ENCODE measurements at regions not wholly inside any gene's neighbourhood (a gene's known extent, or its start where the extent isn't known, plus 50 kb on each side); places are given as distances from the start of the nearest gene placed in this dataset.

DNA sequence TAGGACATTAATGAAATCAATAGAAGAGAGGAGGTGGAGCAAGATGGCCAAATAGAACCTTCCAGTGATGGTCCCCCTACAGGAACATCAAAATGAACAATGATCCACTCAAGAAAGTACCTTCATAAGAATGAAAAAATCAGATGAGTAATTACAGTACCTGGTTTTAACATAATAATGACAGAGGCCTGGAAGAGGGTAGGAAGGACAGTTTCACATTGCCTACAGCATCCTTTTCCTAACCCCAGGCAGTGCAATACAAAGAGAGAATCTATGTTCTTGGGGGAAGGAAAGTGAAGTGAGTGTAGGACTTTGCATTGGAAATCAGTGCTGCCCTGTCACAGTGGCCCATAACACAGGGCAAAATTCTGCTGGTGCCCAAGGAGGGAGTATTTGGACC lies 81.2 kb upstream of the SPTLC1 start:
- H2AFZ ChIP-seq (ENCODE audit: low read length) = no peak overlapping the region
- H3K79me2 ChIP-seq (ENCODE audit: insufficient read depth, low read length) = no peaks in the 10 kb centered on the region
- TF ChIP-seq, protein P1, sequence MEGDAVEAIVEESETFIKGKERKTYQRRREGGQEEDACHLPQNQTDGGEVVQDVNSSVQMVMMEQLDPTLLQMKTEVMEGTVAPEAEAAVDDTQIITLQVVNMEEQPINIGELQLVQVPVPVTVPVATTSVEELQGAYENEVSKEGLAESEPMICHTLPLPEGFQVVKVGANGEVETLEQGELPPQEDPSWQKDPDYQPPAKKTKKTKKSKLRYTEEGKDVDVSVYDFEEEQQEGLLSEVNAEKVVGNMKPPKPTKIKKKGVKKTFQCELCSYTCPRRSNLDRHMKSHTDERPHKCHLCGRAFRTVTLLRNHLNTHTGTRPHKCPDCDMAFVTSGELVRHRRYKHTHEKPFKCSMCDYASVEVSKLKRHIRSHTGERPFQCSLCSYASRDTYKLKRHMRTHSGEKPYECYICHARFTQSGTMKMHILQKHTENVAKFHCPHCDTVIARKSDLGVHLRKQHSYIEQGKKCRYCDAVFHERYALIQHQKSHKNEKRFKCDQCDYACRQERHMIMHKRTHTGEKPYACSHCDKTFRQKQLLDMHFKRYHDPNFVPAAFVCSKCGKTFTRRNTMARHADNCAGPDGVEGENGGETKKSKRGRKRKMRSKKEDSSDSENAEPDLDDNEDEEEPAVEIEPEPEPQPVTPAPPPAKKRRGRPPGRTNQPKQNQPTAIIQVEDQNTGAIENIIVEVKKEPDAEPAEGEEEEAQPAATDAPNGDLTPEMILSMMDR (IDR thresholded peaks at IDR 0.05; ENCODE audit: extremely low read depth, low read depth, low read length) = no peak
- H3K4me2 ChIP-seq (ENCODE audit: insufficient read depth, low read length) = no peak overlapping the region
- peaks cover 6% of the 10 kb centered on the region for H3K4me1 ChIP-seq (ENCODE audit: insufficient read depth, low read length)
- H3K9me3 ChIP-seq (ENCODE audit: low read depth, low read length) = no peaks in the 10 kb centered on the region
- H3K4me3 ChIP-seq (ENCODE audit: insufficient read depth, low read length) = no peak overlapping the region
- H3K27ac ChIP-seq (ENCODE audit: low read depth, low read length) = no peak overlapping the region
- DNase-seq (ENCODE audit: insufficient read length, low spot score, missing footprints) = no peak
- no peaks in the 10 kb centered on the region for H4K20me1 ChIP-seq (ENCODE audit: insufficient read depth, low read length)
- H3K36me3 ChIP-seq (ENCODE audit: insufficient read depth, low read length) = no peaks in the 10 kb centered on the region
- no peaks in the 10 kb centered on the region for H3K27me3 ChIP-seq (ENCODE audit: insufficient read depth, low read length)

DNA sequence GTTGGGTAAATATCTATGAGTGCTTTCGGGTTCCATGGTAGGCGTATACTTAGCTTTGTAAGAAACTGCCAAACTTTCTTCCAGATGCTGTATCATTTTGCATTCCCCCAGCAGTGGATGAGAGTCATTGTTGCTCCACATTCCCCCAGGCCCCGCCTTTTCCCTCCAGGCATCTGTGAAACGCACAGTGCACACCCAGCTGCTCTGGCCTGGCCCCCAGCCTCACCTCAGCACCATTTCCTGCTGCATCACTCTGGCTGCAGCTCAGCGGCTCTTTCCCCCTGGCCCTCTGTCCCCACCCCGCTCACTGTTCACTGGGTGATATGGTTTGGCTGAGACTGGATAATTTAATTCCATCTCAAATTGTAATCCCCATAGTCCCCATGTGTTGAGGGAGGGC lies 76.6 kb upstream of the SPTLC1 start:
- Histone ChIP-seq H3K79me2 (ENCODE audit: insufficient read depth, low read length) (no peaks in the 10 kb centered on the region), H3K4me3 (ENCODE audit: insufficient read depth, low read length) (no peak overlapping the region), H3K27ac (ENCODE audit: low read depth, low read length) (no peak overlapping the region), H3K27me3 (ENCODE audit: insufficient read depth, low read length) (peaks cover 4% of the 10 kb centered on the region), H2AFZ (ENCODE audit: low read length) (no peak overlapping the region), H4K20me1 (ENCODE audit: insufficient read depth, low read length) (no peaks in the 10 kb centered on the region), H3K36me3 (ENCODE audit: insufficient read depth, low read length) (no peaks in the 10 kb centered on the region), H3K4me1 (ENCODE audit: insufficient read depth, low read length) (peaks cover 2% of the 10 kb centered on the region), H3K9me3 (ENCODE audit: low read depth, low read length) (no peaks in the 10 kb centered on the region), H3K4me2 (ENCODE audit: insufficient read depth, low read length) (no peak overlapping the region)
- TF ChIP-seq, protein P1 (IDR thresholded peaks at IDR 0.05; ENCODE audit: extremely low read depth, low read depth, low read length) = no peak
- DNase-seq (ENCODE audit: insufficient read length, low spot score, missing footprints) = no peak

DNA sequence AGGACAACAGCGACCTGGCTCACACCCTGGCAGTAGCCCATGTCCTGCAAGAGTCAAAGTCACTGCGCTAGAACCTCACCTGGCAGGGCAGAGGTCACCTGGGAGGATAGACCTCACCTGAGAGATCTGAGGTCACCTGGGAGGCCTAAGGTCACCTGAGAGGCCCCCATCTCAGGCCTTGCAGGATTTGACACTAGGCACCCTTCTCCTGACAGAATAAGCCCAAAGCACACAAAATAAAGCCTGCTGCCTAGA lies 75.2 kb upstream of the SPTLC1 start:
- Histone ChIP-seq H4K20me1 (ENCODE audit: insufficient read depth, low read length) (no peaks in the 10 kb centered on the region), H3K4me3 (ENCODE audit: insufficient read depth, low read length) (no peak overlapping the region), H3K27me3 (ENCODE audit: insufficient read depth, low read length) (peaks cover 4% of the 10 kb centered on the region), H3K79me2 (ENCODE audit: insufficient read depth, low read length) (no peaks in the 10 kb centered on the region), H3K36me3 (ENCODE audit: insufficient read depth, low read length) (no peaks in the 10 kb centered on the region), H3K27ac (ENCODE audit: low read depth, low read length) (no peak overlapping the region), H3K4me2 (ENCODE audit: insufficient read depth, low read length) (no peak overlapping the region), H3K9me3 (ENCODE audit: low read depth, low read length) (no peaks in the 10 kb centered on the region), H3K4me1 (ENCODE audit: insufficient read depth, low read length) (no peaks in the 10 kb centered on the region), H2AFZ (ENCODE audit: low read length) (no peak overlapping the region)
- no peak for DNase-seq (ENCODE audit: insufficient read length, low spot score, missing footprints)
- TF ChIP-seq, protein P1 (IDR thresholded peaks at IDR 0.05; ENCODE audit: extremely low read depth, low read depth, low read length) = no peak

DNA sequence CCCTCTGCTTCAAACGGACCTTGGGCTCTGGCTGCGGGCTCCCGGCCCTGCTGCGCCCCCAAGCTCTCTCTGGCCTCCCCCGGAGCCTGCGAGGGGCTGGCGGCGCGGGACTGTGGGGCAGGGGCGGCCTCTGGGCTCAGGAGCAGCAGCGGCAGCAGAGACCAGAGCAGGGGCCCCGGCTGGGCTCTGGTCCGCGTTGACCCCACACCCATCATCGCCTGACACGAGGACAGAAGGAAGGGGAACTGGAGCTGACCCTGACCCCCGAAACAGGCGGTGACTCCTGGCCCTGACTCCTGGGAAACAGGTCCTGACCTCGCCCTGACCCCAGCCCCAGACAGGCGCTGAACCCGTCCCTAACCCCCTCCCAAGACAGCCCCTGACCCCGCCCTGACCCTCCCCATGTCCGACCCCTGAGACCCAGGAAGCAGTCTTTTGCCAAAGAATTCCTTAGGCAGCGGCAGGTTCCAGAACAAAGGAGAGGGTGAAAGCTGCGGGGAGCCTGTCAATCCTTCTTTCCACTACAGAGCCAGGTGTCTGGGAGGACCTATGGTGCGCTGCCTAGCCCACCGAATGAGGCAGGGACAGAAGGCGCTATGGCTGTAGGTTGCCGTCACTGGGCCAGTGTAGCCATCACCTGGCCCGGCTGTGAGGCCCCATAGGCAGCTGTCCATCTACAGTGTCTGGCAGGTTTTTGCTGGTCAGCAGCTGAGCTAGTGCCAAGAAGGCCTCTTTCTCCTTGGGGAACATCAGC lies 74.7 kb upstream of the SPTLC1 start:
- Histone ChIP-seq H3K4me3 (ENCODE audit: insufficient read depth, low read length) (no peak overlapping the region), H3K27ac (ENCODE audit: low read depth, low read length) (no peak overlapping the region), H3K79me2 (ENCODE audit: insufficient read depth, low read length) (no peaks in the 10 kb centered on the region), H4K20me1 (ENCODE audit: insufficient read depth, low read length) (no peaks in the 10 kb centered on the region), H3K4me2 (ENCODE audit: insufficient read depth, low read length) (no peak overlapping the region), H3K36me3 (ENCODE audit: insufficient read depth, low read length) (no peaks in the 10 kb centered on the region), H3K4me1 (ENCODE audit: insufficient read depth, low read length) (no peaks in the 10 kb centered on the region), H3K27me3 (ENCODE audit: insufficient read depth, low read length) (peaks cover 4% of the 10 kb centered on the region), H3K9me3 (ENCODE audit: low read depth, low read length) (no peaks in the 10 kb centered on the region), H2AFZ (ENCODE audit: low read length) (no peak overlapping the region)
- no peak for DNase-seq (ENCODE audit: insufficient read length, low spot score, missing footprints)
- TF ChIP-seq, protein P1 (IDR thresholded peaks at IDR 0.05; ENCODE audit: extremely low read depth, low read depth, low read length) = no peak

All from osteoblast (primary cell).